ENCODE measurements at regions not wholly inside any gene's neighbourhood (a gene's known extent, or its start where the extent isn't known, plus 50 kb on each side); places are given as distances from the start of the nearest gene placed in this dataset.
"Not testable (repeated sequence)": the region's sequence is repeated elsewhere in the genome, so short reads cannot be mapped to it uniquely, and the experiment has no call there.

GRCh38 chr2:153420394-153420793 lies 58.2 kb downstream of the RPRM start:
- Mint-ChIP-seq H3K9me3 (ENCODE audit: low read depth) (no peaks in the 10 kb centered on the region), H3K4me1 (no peaks in the 10 kb centered on the region), H3K27me3 (no peaks in the 10 kb centered on the region), H3K4me3 (no peak overlapping the region), H3K36me3 (ENCODE audit: low read depth) (no peaks in the 10 kb centered on the region), H3K27ac (no peak overlapping the region)
- intact Hi-C loops (cut with DNase I, micrococcal nuclease) = no loop called here
- ATAC-seq = no peak
- no peak for DNase-seq
- ChIA-PET POLR2A (no interaction called here), CTCF (no interaction called here)

DNA sequence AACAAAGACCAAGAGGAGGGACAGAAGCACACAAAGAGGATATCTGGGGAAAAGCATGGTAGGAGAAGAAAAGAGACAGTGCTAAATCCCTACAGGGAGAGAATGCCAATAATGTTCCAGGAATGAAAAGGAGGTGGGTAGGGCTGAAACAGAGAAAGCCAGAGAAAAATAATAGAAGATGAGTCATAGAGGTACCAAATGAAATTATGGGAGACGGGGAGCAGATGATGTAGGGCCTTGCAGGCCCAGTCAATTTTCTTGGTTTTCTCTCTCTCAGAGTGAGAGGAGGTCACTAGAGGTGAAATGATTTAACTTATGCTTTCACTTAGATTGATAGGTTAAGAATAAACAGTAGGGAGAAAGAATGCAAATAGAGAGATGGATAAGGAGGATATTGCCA lies 61.5 kb downstream of the RPRM start:
- intact Hi-C loops (cut with DNase I, micrococcal nuclease) = no loop called here
- Mint-ChIP-seq H3K36me3 (ENCODE audit: low read depth) (no peaks in the 10 kb centered on the region), H3K27me3 (no peaks in the 10 kb centered on the region), H3K27ac (no peak overlapping the region), H3K4me1 (no peaks in the 10 kb centered on the region), H3K9me3 (ENCODE audit: low read depth) (no peaks in the 10 kb centered on the region), H3K4me3 (no peak overlapping the region)
- no peak for DNase-seq
- no peak for ATAC-seq
- ChIA-PET POLR2A (no interaction called here), CTCF (no interaction called here)

DNA sequence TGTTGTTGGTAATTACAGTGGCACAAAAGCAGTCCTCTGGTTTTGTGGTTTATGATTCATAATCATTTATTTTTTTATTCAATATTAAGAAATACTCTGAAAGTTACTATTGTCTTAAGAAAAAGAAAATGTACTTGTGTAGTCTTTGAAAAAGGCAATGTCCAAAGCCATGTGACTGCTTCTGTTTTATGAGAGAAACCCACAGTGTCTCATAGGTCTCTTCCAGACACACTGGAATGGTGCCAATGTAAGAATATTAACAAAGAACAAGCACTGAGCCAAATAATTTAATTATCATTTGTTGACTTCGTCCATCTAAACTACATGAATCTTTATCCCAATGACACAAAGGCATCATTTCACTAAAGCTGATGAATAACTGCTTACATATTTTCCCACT lies 62.5 kb downstream of the RPRM start:
- intact Hi-C loops (cut with DNase I, micrococcal nuclease) = no loop called here
- ChIA-PET POLR2A (no interaction called here), CTCF (no interaction called here)
- Mint-ChIP-seq H3K27me3 (no peaks in the 10 kb centered on the region), H3K36me3 (ENCODE audit: low read depth) (no peaks in the 10 kb centered on the region), H3K27ac (no peak overlapping the region), H3K9me3 (ENCODE audit: low read depth) (no peaks in the 10 kb centered on the region), H3K4me1 (no peaks in the 10 kb centered on the region), H3K4me3 (no peak overlapping the region)
- ATAC-seq (no peak), DNase-seq (no peak)

- no peaks in the 10 kb centered on the region for H3K27me3 Mint-ChIP-seq
- no peak overlapping the region for H3K27ac Mint-ChIP-seq
- H3K36me3 Mint-ChIP-seq (ENCODE audit: low read depth) = no peaks in the 10 kb centered on the region
- intact Hi-C loops (cut with DNase I, micrococcal nuclease) = no loop called here
- no peaks in the 10 kb centered on the region for H3K9me3 Mint-ChIP-seq (ENCODE audit: low read depth)
- H3K4me1 Mint-ChIP-seq = no peaks in the 10 kb centered on the region
- DNase-seq (no peak), ATAC-seq (no peak)
- ChIA-PET CTCF (no interaction called here), POLR2A (no interaction called here)
- H3K4me3 Mint-ChIP-seq = no peak overlapping the region
Observed at GRCh38 chr2:153408710-153409385, 69.7 kb downstream of the RPRM start.

DNA sequence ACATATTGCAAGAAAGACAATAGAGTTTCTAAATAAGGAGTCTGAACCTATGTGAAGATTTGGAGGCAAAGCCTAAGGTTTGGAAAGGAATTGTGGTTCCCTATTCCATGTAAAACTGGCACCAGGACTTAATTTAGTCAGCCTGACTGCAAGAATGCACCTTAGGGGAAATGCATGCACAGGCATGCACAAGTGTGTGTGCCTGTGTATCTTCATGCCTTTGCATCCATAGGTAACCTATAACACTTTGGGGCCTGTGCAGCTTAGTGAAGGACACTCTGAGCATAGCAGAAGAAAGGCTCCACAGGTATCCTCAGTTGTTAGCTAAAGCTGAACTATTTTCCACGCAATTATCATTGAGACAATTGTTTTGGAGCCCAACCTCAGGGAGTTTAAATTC lies 73.4 kb downstream of the RPRM start:
- H3K4me1 Mint-ChIP-seq = no peaks in the 10 kb centered on the region
- no peak overlapping the region for H3K4me3 Mint-ChIP-seq
- no peak for ATAC-seq
- no peak for DNase-seq
- no peak overlapping the region for H3K27ac Mint-ChIP-seq
- ChIA-PET POLR2A (no interaction called here), CTCF (interaction anchor here (0.7 kb wide), 1 partner anchor 1737 kb away, joined by 3 read pairs; no protein-coding TSS in a partner anchor)
- intact Hi-C loops (cut with DNase I, micrococcal nuclease) = no loop called here
- no peaks in the 10 kb centered on the region for H3K27me3 Mint-ChIP-seq
- no peaks in the 10 kb centered on the region for H3K36me3 Mint-ChIP-seq (ENCODE audit: low read depth)
- H3K9me3 Mint-ChIP-seq (ENCODE audit: low read depth) = no peaks in the 10 kb centered on the region

GRCh38 chr2:153404792-153405191 lies 73.8 kb downstream of the RPRM start:
- intact Hi-C loops (cut with DNase I, micrococcal nuclease) = no loop called here
- Mint-ChIP-seq H3K27ac (no peak overlapping the region), H3K9me3 (ENCODE audit: low read depth) (no peaks in the 10 kb centered on the region), H3K36me3 (ENCODE audit: low read depth) (no peaks in the 10 kb centered on the region), H3K27me3 (no peaks in the 10 kb centered on the region), H3K4me1 (no peaks in the 10 kb centered on the region), H3K4me3 (no peak overlapping the region)
- ATAC-seq (no peak), DNase-seq (no peak)
- ChIA-PET CTCF (no interaction called here), POLR2A (no interaction called here)

DNA sequence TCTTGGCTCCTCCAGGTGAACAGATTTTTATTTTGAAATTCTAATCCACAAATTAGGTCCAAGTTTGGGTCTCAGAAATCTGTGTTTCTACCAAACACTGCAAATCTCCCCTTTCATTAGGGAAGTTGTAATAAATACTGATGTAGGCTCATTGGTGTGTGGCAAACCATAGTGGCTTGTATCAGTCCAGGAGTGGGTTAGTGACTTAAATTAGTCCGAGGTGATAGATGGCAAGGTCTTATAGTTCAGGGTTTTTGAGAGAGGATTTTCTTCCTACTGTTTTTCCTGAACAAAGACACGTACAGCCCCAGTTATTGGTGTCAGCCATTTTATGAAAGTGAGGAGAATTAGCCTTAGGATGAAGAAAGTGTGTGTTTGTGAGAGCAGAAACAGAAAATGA lies 74.6 kb downstream of the RPRM start:
- no peaks in the 10 kb centered on the region for H3K9me3 Mint-ChIP-seq (ENCODE audit: low read depth)
- no peak overlapping the region for H3K27ac Mint-ChIP-seq
- CTCF ChIA-PET = no interaction called here
- ATAC-seq (no peak), DNase-seq (no peak)
- no peak overlapping the region for H3K4me3 Mint-ChIP-seq
- intact Hi-C loops (cut with DNase I, micrococcal nuclease) = no loop called here
- POLR2A ChIA-PET = no interaction called here
- no peaks in the 10 kb centered on the region for H3K4me1 Mint-ChIP-seq
- H3K36me3 Mint-ChIP-seq (ENCODE audit: low read depth) = no peaks in the 10 kb centered on the region
- H3K27me3 Mint-ChIP-seq = no peaks in the 10 kb centered on the region

GRCh38 chr2:153403352-153403751 lies 75.2 kb downstream of the RPRM start:
- H3K4me1 Mint-ChIP-seq; H3K27ac Mint-ChIP-seq; intact Hi-C loops (cut with DNase I, micrococcal nuclease); DNase-seq; H3K27me3 Mint-ChIP-seq; ATAC-seq; H3K9me3 Mint-ChIP-seq (ENCODE audit: low read depth); H3K4me3 Mint-ChIP-seq; H3K36me3 Mint-ChIP-seq (ENCODE audit: low read depth); CTCF ChIA-PET; POLR2A ChIA-PET: not testable (repeated sequence)

- ATAC-seq (no peak), DNase-seq (no peak)
- H3K4me1 Mint-ChIP-seq = no peaks in the 10 kb centered on the region
- intact Hi-C loops (cut with DNase I, micrococcal nuclease) = no loop called here
- H3K27ac Mint-ChIP-seq = no peak overlapping the region
- no peaks in the 10 kb centered on the region for H3K27me3 Mint-ChIP-seq
- no peaks in the 10 kb centered on the region for H3K36me3 Mint-ChIP-seq (ENCODE audit: low read depth)
- CTCF ChIA-PET = no interaction called here
- POLR2A ChIA-PET = no interaction called here
- H3K9me3 Mint-ChIP-seq (ENCODE audit: low read depth) = no peaks in the 10 kb centered on the region
- no peak overlapping the region for H3K4me3 Mint-ChIP-seq
Observed at GRCh38 chr2:153394686-153395085, 83.9 kb downstream of the RPRM start.

DNA sequence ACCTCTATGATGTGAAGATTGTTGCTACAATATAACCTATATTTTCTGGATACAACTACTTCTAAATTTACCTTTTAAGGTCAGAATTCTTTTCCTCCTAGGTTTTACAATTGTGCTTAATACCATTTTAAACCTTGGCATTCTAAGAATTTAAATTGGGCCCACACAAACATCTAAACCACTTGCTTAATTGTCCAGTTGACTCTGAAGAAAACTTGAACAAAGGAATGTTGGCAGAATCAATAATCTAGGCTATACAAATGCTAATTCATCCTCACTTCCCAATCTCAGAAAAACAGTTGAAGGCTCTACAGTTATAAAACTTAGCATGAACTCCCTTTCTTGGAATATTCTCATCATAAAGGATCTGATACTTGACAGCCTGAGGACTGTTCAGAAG lies 84.3 kb downstream of the RPRM start:
- H3K4me1 Mint-ChIP-seq = no peaks in the 10 kb centered on the region
- POLR2A ChIA-PET = no interaction called here
- no peak for DNase-seq
- no peaks in the 10 kb centered on the region for H3K9me3 Mint-ChIP-seq (ENCODE audit: low read depth)
- no peak for ATAC-seq
- H3K36me3 Mint-ChIP-seq (ENCODE audit: low read depth) = no peaks in the 10 kb centered on the region
- CTCF ChIA-PET = no interaction called here
- intact Hi-C loops (cut with DNase I, micrococcal nuclease) = no loop called here
- no peaks in the 10 kb centered on the region for H3K27me3 Mint-ChIP-seq
- no peak overlapping the region for H3K4me3 Mint-ChIP-seq
- H3K27ac Mint-ChIP-seq = no peak overlapping the region

DNA sequence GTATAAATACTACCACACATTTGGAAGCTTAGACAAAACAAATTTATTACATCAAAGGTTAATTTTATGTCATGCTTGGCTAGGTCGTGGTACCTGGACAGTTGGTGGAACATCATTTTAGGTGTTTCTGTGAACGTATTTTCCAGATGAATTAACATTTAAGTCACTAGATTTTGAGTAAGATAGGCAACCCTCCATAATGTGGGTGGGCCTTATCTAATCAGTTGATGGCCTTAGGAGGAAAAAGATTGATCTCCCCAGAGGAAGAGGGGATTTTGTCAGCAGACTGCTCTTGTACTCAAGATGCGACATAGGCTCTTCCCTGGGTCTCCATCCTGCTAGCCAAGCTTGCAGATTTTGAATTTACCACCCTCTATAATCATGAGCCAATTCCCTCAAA lies 85.0 kb downstream of the RPRM start:
- H3K36me3 Mint-ChIP-seq (ENCODE audit: low read depth) = no peaks in the 10 kb centered on the region
- intact Hi-C loops (cut with DNase I, micrococcal nuclease) = no loop called here
- DNase-seq (no peak), ATAC-seq (no peak)
- no peaks in the 10 kb centered on the region for H3K9me3 Mint-ChIP-seq (ENCODE audit: low read depth)
- CTCF ChIA-PET = no interaction called here
- H3K27me3 Mint-ChIP-seq = no peaks in the 10 kb centered on the region
- H3K27ac Mint-ChIP-seq = no peak overlapping the region
- H3K4me3 Mint-ChIP-seq = no peak overlapping the region
- H3K4me1 Mint-ChIP-seq = no peaks in the 10 kb centered on the region
- POLR2A ChIA-PET = no interaction called here

DNA sequence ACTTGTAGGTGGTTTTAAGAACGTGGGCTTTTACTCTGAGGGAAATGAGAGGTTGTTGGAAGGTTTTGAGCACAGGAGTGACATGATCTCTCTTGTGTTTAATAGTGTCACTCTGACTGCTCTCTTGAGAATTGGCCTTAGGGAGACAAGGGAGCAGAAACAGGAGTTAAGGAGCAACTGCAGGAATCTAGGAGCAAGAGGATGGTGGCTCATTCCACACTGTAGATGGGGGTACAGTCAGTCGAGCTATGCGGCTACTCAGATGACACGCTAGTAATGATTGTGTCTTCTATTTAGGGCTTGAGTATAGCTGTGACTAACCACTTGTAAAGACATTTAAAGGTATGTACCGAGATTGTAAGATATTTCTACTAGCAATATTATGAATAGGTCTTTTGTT lies 87.4 kb downstream of the RPRM start:
- intact Hi-C loops (cut with DNase I, micrococcal nuclease) = no loop called here
- ChIA-PET POLR2A (no interaction called here), CTCF (no interaction called here)
- no peaks in the 10 kb centered on the region for H3K27me3 Mint-ChIP-seq
- no peaks in the 10 kb centered on the region for H3K36me3 Mint-ChIP-seq (ENCODE audit: low read depth)
- H3K9me3 Mint-ChIP-seq (ENCODE audit: low read depth) = no peaks in the 10 kb centered on the region
- H3K4me3 Mint-ChIP-seq = no peak overlapping the region
- ATAC-seq = no peak
- H3K27ac Mint-ChIP-seq = no peak overlapping the region
- no peak for DNase-seq
- no peaks in the 10 kb centered on the region for H3K4me1 Mint-ChIP-seq

DNA sequence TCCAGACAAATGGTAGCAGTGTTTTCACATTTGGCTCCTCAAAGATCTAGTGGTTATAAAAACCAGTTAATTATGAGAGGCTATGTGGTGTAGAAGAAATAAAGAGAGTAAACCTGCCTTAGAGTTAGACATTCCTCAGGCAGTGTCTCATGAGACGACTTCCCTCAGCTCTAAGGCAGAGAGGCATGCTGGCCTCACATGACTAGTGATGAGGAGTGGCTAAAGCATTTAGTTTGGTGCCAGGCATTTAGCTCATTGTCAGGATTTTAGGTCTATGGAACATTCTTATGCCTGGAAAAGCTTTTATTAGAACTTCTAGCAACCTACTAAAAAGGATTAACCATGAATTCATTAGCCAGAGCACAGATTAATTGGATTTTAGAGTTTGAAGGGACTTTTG lies 90.3 kb downstream of the RPRM start:
- Mint-ChIP-seq H3K27ac (no peak overlapping the region), H3K27me3 (peaks cover 3% of the 10 kb centered on the region), H3K4me3 (no peak overlapping the region), H3K9me3 (ENCODE audit: low read depth) (peaks cover 2% of the 10 kb centered on the region), H3K36me3 (ENCODE audit: low read depth) (no peaks in the 10 kb centered on the region), H3K4me1 (no peaks in the 10 kb centered on the region)
- ChIA-PET POLR2A (no interaction called here), CTCF (interaction anchor here (0.5 kb wide), 1 partner anchor 726 kb away, joined by 3 read pairs; no protein-coding TSS in a partner anchor)
- DNase-seq = no peak
- no peak for ATAC-seq
- intact Hi-C loops (cut with DNase I, micrococcal nuclease) = no loop called here

Measured in activated CD4-positive, alpha-beta T cell treated with anti-CD3 and anti-CD28 coated beads for 36 hours (primary cell).